ENCODE measurements at regions not wholly inside any gene's neighbourhood (a gene's known extent, or its start where the extent isn't known, plus 50 kb on each side); places are given as distances from the start of the nearest gene placed in this dataset.
A peak's percentile ranks its signal among the peaks of the same experiment; 100 is the strongest.

GRCh38 chr11:113546757-113547507, 71.7 kb upstream of the DRD2 start:
- DNase-seq (ENCODE audit: low read depth, low spot score): no peak

DNA sequence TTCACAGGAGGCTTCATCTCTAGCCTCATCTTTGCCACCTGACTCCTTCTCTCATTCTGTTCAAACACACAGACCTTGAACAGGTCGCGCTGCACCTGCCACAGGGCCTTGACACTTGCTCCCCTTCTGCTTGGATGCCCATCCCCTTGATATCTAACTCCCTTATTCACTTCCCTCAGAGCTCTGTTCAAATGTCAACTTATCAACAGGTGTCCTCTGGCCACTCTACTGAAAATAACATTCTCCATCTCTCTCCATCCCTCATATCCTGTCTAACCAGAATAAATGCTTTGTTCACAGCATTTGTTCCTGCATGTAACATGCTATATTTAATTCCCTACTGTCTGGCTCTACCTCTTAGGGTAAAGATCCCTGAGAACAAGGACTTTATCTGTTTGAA, 67.2 kb upstream of the DRD2 start:
- WGBS (ENCODE audit: insufficient coverage, insufficient read length): no CpG with 5 or more reads among the region's 2 CpGs
- Histone ChIP-seq H3K9me3 (ENCODE audit: control insufficient read depth, insufficient read depth, low read length) (no peaks in the 10 kb centered on the region), H3K4me3 (ENCODE audit: low read length) (no peak overlapping the region), H3K27me3 (ENCODE audit: control insufficient read depth, insufficient read depth, low read length) (peaks cover 2% of the 10 kb centered on the region; the same call in 1 of the 2 replicates), H3K36me3 (ENCODE audit: control insufficient read depth, insufficient read depth, low read length) (no peaks in the 10 kb centered on the region), H3K4me1 (ENCODE audit: control insufficient read depth, insufficient read depth, low read length) (peaks cover 6% of the 10 kb centered on the region), H3K27ac (ENCODE audit: low read length) (no peak overlapping the region)
- no peak for DNase-seq (ENCODE audit: low read depth, low spot score)

More at GRCh38 chr11:113546757-113547507, 71.7 kb upstream of the DRD2 start:
- no peak overlapping the region for H3K27ac ChIP-seq (ENCODE audit: low read length)
- no peak overlapping the region for H3K4me3 ChIP-seq (ENCODE audit: low read length)
- no CpG with 5 or more reads among the region's 5 CpGs for WGBS (ENCODE audit: insufficient coverage, insufficient read length)
- no peaks in the 10 kb centered on the region for H3K27me3 ChIP-seq (ENCODE audit: control insufficient read depth, insufficient read depth, low read length)
- H3K9me3 ChIP-seq (ENCODE audit: control insufficient read depth, insufficient read depth, low read length): no peaks in the 10 kb centered on the region
- no peaks in the 10 kb centered on the region for H3K36me3 ChIP-seq (ENCODE audit: control insufficient read depth, insufficient read depth, low read length)
- 0 out of 2 replicates have a peak, but pooled peaks cover 1% of the 10 kb centered on the region for H3K4me1 ChIP-seq (ENCODE audit: control insufficient read depth, insufficient read depth, low read length)

- peaks cover 6% of the 10 kb centered on the region for H3K4me1 ChIP-seq (ENCODE audit: control insufficient read depth, insufficient read depth, low read length)
- peaks cover 2% of the 10 kb centered on the region; the same call in 1 of the 2 replicates for H3K27me3 ChIP-seq (ENCODE audit: control insufficient read depth, insufficient read depth, low read length)
- peak; percentile 52 for DNase-seq (ENCODE audit: low read depth, low spot score)
- WGBS (ENCODE audit: insufficient coverage, insufficient read length): no CpG with 5 or more reads among the region's 8 CpGs
- no peak overlapping the region for H3K27ac ChIP-seq (ENCODE audit: low read length)
- no peaks in the 10 kb centered on the region for H3K9me3 ChIP-seq (ENCODE audit: control insufficient read depth, insufficient read depth, low read length)
- no peak overlapping the region for H3K4me3 ChIP-seq (ENCODE audit: low read length)
- no peaks in the 10 kb centered on the region for H3K36me3 ChIP-seq (ENCODE audit: control insufficient read depth, insufficient read depth, low read length)
Measured at GRCh38 chr11:113540416-113541330, 65.5 kb upstream of the DRD2 start.

- Histone ChIP-seq H3K36me3 (ENCODE audit: control insufficient read depth, insufficient read depth, low read length) (no peaks in the 10 kb centered on the region), H3K4me1 (ENCODE audit: control insufficient read depth, insufficient read depth, low read length) (peaks cover 6% of the 10 kb centered on the region), H3K9me3 (ENCODE audit: control insufficient read depth, insufficient read depth, low read length) (no peaks in the 10 kb centered on the region), H3K27me3 (ENCODE audit: control insufficient read depth, insufficient read depth, low read length) (peaks cover 2% of the 10 kb centered on the region; the same call in 1 of the 2 replicates), H3K4me3 (ENCODE audit: low read length) (no peak overlapping the region), H3K27ac (ENCODE audit: low read length) (no peak overlapping the region)
- DNase-seq (ENCODE audit: low read depth, low spot score): no peak
- WGBS (ENCODE audit: insufficient coverage, insufficient read length): no CpG with 5 or more reads among the region's 6 CpGs
Measured at GRCh38 chr11:113538451-113539412, 63.5 kb upstream of the DRD2 start.

DNA sequence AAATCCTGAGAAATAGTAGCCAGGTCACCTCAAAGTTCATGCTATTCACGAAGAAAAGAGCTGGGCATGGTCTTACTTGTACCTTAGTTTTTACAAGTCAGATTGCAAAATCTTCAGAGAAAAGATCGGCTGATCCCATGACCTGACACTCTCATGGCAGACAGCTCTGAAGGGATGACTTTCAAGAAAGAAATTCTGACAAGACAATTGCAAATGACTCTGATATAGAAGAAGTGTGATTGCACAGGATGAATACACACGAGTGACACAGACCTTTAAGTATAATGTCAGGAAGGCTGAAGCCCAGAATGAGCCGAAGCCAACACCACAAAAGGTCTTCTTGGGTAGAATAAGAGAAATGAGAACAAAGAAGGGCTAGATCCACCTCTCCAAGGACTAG, 59.4 kb upstream of the DRD2 start:
- H3K36me3 ChIP-seq (ENCODE audit: control insufficient read depth, insufficient read depth, low read length): no peaks in the 10 kb centered on the region
- no CpG with 5 or more reads among the region's 4 CpGs for WGBS (ENCODE audit: insufficient coverage, insufficient read length)
- no peak overlapping the region for H3K4me3 ChIP-seq (ENCODE audit: low read length)
- no peaks in the 10 kb centered on the region for H3K4me1 ChIP-seq (ENCODE audit: control insufficient read depth, insufficient read depth, low read length)
- no peak overlapping the region for H3K27ac ChIP-seq (ENCODE audit: low read length)
- no peaks in the 10 kb centered on the region for H3K27me3 ChIP-seq (ENCODE audit: control insufficient read depth, insufficient read depth, low read length)
- DNase-seq (ENCODE audit: low read depth, low spot score): no peak
- no peaks in the 10 kb centered on the region for H3K9me3 ChIP-seq (ENCODE audit: control insufficient read depth, insufficient read depth, low read length)

DNA sequence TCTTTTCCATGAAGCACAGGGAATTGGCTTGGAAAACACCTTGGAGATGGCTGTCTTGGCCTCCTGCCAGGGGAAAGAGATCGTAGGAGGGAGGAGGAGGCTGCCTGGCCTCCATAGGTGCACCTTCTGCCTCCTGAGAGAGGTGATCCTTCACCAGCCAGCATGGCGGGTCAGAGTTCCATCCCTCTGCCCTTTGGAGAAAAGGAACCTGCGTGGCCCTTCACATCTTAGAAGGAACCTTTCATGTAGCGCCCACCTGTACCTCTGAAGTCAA, 58.2 kb upstream of the DRD2 start:
- H3K4me1 ChIP-seq (ENCODE audit: control insufficient read depth, insufficient read depth, low read length): no peaks in the 10 kb centered on the region
- no peak overlapping the region for H3K27ac ChIP-seq (ENCODE audit: low read length)
- H3K27me3 ChIP-seq (ENCODE audit: control insufficient read depth, insufficient read depth, low read length): no peaks in the 10 kb centered on the region
- H3K36me3 ChIP-seq (ENCODE audit: control insufficient read depth, insufficient read depth, low read length): no peaks in the 10 kb centered on the region
- no peak for DNase-seq (ENCODE audit: low read depth, low spot score)
- no peak overlapping the region for H3K4me3 ChIP-seq (ENCODE audit: low read length)
- WGBS (ENCODE audit: insufficient coverage, insufficient read length): no CpG with 5 or more reads among the region's 4 CpGs
- H3K9me3 ChIP-seq (ENCODE audit: control insufficient read depth, insufficient read depth, low read length): no peaks in the 10 kb centered on the region

- Histone ChIP-seq H3K9me3 (ENCODE audit: control insufficient read depth, insufficient read depth, low read length) (no peaks in the 10 kb centered on the region), H3K36me3 (ENCODE audit: control insufficient read depth, insufficient read depth, low read length) (no peaks in the 10 kb centered on the region), H3K4me3 (ENCODE audit: low read length) (no peak overlapping the region), H3K27ac (ENCODE audit: low read length) (no peak overlapping the region), H3K27me3 (ENCODE audit: control insufficient read depth, insufficient read depth, low read length) (no peaks in the 10 kb centered on the region), H3K4me1 (ENCODE audit: control insufficient read depth, insufficient read depth, low read length) (no peaks in the 10 kb centered on the region)
- WGBS (ENCODE audit: insufficient coverage, insufficient read length): no CpG with 5 or more reads among the region's 9 CpGs
- DNase-seq (ENCODE audit: low read depth, low spot score): peak; percentile 50
Measured at GRCh38 chr11:113532697-113533424, 57.7 kb upstream of the DRD2 start.

DNA sequence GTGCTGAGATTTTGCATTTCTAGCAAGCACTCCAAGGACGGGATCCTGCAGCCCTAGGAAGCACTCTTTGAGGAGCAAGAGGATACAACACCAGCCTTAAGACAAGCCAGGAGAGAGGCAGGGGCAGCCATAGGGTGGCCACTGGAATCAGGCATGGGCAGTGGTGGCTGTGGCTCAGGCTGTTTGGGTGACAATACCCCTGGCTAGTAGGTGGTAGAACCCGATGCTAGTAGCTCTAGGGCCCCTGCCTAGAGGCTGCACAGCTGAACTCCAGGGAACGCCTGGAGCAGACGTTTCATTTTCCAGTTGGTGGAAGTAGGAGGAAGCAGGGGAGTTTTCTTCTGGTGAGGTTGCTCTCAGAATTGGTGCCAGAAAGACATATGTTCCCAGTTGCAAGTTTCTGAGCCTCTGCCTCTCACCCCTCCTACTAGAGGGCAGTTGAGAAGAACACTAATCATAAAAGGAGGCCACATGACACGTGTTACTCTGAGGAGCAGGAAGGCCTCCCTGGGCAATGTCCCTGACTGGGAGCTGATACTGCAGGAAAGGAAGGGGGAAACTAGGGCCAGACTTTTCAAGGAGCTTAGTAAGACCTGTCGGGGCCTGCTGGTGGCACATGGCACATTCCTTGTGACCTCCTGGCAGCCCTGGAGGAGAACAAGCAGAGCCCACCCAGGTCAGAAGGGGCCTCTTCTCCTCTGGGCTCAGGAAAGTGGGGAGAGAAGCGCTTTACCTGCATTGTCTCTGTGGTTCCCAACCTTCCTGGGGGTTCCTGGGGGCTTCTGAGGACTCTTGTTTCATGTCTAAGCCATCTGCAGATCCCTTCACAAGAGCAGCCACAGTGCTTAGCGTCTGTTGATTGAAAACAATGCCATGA, 56.6 kb upstream of the DRD2 start:
- Histone ChIP-seq H3K4me3 (ENCODE audit: low read length) (no peak overlapping the region), H3K27ac (ENCODE audit: low read length) (no peak overlapping the region), H3K27me3 (ENCODE audit: control insufficient read depth, insufficient read depth, low read length) (no peaks in the 10 kb centered on the region), H3K9me3 (ENCODE audit: control insufficient read depth, insufficient read depth, low read length) (no peaks in the 10 kb centered on the region), H3K36me3 (ENCODE audit: control insufficient read depth, insufficient read depth, low read length) (no peaks in the 10 kb centered on the region), H3K4me1 (ENCODE audit: control insufficient read depth, insufficient read depth, low read length) (no peaks in the 10 kb centered on the region)
- no peak for DNase-seq (ENCODE audit: low read depth, low spot score)
- no CpG with 5 or more reads among the region's 8 CpGs for WGBS (ENCODE audit: insufficient coverage, insufficient read length)

- WGBS (ENCODE audit: insufficient coverage, insufficient read length): no CpG with 5 or more reads among the region's 3 CpGs
- Histone ChIP-seq H3K4me1 (ENCODE audit: control insufficient read depth, insufficient read depth, low read length) (no peaks in the 10 kb centered on the region), H3K27ac (ENCODE audit: low read length) (no peak overlapping the region), H3K27me3 (ENCODE audit: control insufficient read depth, insufficient read depth, low read length) (no peaks in the 10 kb centered on the region), H3K4me3 (ENCODE audit: low read length) (no peak overlapping the region), H3K9me3 (ENCODE audit: control insufficient read depth, insufficient read depth, low read length) (no peaks in the 10 kb centered on the region), H3K36me3 (ENCODE audit: control insufficient read depth, insufficient read depth, low read length) (no peaks in the 10 kb centered on the region)
- DNase-seq (ENCODE audit: low read depth, low spot score): no peak
Measured at GRCh38 chr11:113531083-113531482, 55.9 kb upstream of the DRD2 start.
